Pancreas (tissue), 10 donors: ENCODE measurements at regions not wholly inside any gene's neighbourhood (a gene's known extent, or its start where the extent isn't known, plus 50 kb on each side); places are given as distances from the start of the nearest gene placed in this dataset.

Experiments used
- ATAC-seq, 4 donors: fragments of 200-7000 bp; cut with Tn5 transposase; one replicate each; pipeline versions ENCODE4 v1.8.0 to v1.9.1; 2020; ENCODE audit warnings: mild to moderate bottlenecking in 4 of 4, moderate library complexity in 4 of 4
- DNase-seq, 6 donors: peaks; one replicate each; pipeline ENCODE4 v3.0.0-alpha.2; 2020
- FAIRE-seq: peaks from 2 replicates; lab custom pipeline; 2012; peaks lifted over from hg19 to GRCh38; lab: Jason Lieb, UNC
- H3K27ac ChIP-seq, 4 donors: fragments of 200-600 bp; sonication (generic); 1 replicate in 3 of 4; 2 replicates in 1 of 4; pipeline versions ENCODE4 v1.5.0 to v1.8.0; 2020
- H3K27me3 ChIP-seq, 4 donors: fragments of 200-600 bp; one replicate each; pipeline ENCODE4 v1.8.0; 2021
- H3K36me3 ChIP-seq, 3 donors: fragments of 200-600 bp; sonication (generic) in 1 of 3; one replicate each; pipeline versions ENCODE4 v1.5.0 to v1.8.0; 2020 to 2021
- H3K4me1 ChIP-seq, 3 donors: fragments of 200-600 bp; one replicate each; pipeline ENCODE4 v1.8.0; 2021
- H3K4me3 ChIP-seq, 4 donors: fragments of 200-600 bp; sonication (generic) in 2 of 4; one replicate each; pipeline versions ENCODE4 v1.5.0 to v1.8.0; 2020 to 2021
- H3K9me3 ChIP-seq, 4 donors: fragments of 200-600 bp; one replicate each; pipeline ENCODE4 v1.8.0; 2021
- CTCF ChIP-seq, 4 donors: fragments of 200-600 bp; sonication (generic) in 3 of 4; IDR thresholded peaks; one replicate each; pipeline versions ENCODE4 v1.5.0 to v1.8.0; 2021; ENCODE audit warnings: antibody characterized with exemption in 4 of 4
- WGBS, 2 donors: extraction: QIAGEN DNeasy Blood & Tissue Kit; methylation state at CpG; one replicate each; pipeline ENCODE4 v1.1.7; 2013; 5-methylcytosine and 5-hydroxymethylcytosine counted together
- intact Hi-C, 3 donors: fragments of 100-400 bp; cut with DNase I; formaldehyde crosslinking; loops; one replicate each; pipeline versions ENCODE4 v1.11.1 to v1.14.2; 2022
- donor health status: healthy with polysubstance abuse.
- donor health status: DM: no; HTN: no; CAD: no; lungs with moderate emphysema.
- donor health status: DM: no; HTN: no; CAD: no.
- donor health status: control.
- donor health status: control.
- donor health status: Bipolar disorder and iron deficiency.
- donor health status: DM: yes; HTN: yes; CAD: no.
- donor health status: DM: no; HTN: no; CAD: no.
- donor health status: DM: no; HTN: no; CAD: no.
- donor health status: DM: yes; HTN: yes; CAD: no.

- H3K9me3 ChIP-seq = no peaks in the 10 kb centered on the region
- H3K27me3 ChIP-seq = peaks cover 0 to 3% (median 0%) of the 10 kb centered on the region in 4 donors
- WGBS, 2 donors = 63 to 76% methylated on average over 45 of the region's 45 CpGs
- H3K36me3 ChIP-seq = no peaks in the 10 kb centered on the region
- FAIRE-seq = no peak
- intact Hi-C loops = no loop called here
- no peak overlapping the region for H3K27ac ChIP-seq
- ATAC-seq = no peak
- DNase-seq = peak in 2 of 6 donors; percentile 44 to 60
- TF ChIP-seq CTCF (IDR thresholded peaks at IDR 0.05) = no peak
- H3K4me3 ChIP-seq = no peak overlapping the region
- no peaks in the 10 kb centered on the region for H3K4me1 ChIP-seq
Measured at GRCh38 chr18:79626905-79627749, 52.5 kb upstream of the CTDP1 start.

- 63 to 79% methylated on average over 19 of the region's 19 CpGs for WGBS, 2 donors
- H3K4me1 ChIP-seq = no peaks in the 10 kb centered on the region
- intact Hi-C loops = no loop called here
- no peak for TF ChIP-seq CTCF (IDR thresholded peaks at IDR 0.05)
- DNase-seq (peak in 1 of 6 donors; percentile 34), FAIRE-seq (no peak), ATAC-seq (no peak)
- H3K27ac ChIP-seq = no peak overlapping the region
- peaks cover 0 to 3% (median 0%) of the 10 kb centered on the region in 4 donors for H3K27me3 ChIP-seq
- H3K9me3 ChIP-seq = no peaks in the 10 kb centered on the region
- H3K4me3 ChIP-seq = no peak overlapping the region
- no peaks in the 10 kb centered on the region for H3K36me3 ChIP-seq
Measured at GRCh38 chr18:79627750-79628294, 51.8 kb upstream of the CTDP1 start.

- TF ChIP-seq CTCF (IDR thresholded peaks at IDR 0.05) = no peak
- intact Hi-C loops = no loop called here
Measured at GRCh38 chr18:79628416-79629248, 51.0 kb upstream of the CTDP1 start.

GRCh38 chr18:79629249-79629558 lies 50.4 kb upstream of the CTDP1 start:
- peak in 1 of 6 donors; percentile 31 for DNase-seq
- no peak for FAIRE-seq
- H3K4me1 ChIP-seq = no peaks in the 10 kb centered on the region
- H3K36me3 ChIP-seq = no peaks in the 10 kb centered on the region
- intact Hi-C loops = no loop called here
- WGBS, 2 donors = 55 to 63% methylated on average over 10 of the region's 10 CpGs
- no peak for ATAC-seq
- no peaks in the 10 kb centered on the region for H3K9me3 ChIP-seq
- peaks cover 0 to 3% (median 0%) of the 10 kb centered on the region in 4 donors for H3K27me3 ChIP-seq
- H3K4me3 ChIP-seq = no peak overlapping the region
- TF ChIP-seq CTCF (IDR thresholded peaks at IDR 0.05) = no peak
- H3K27ac ChIP-seq = no peak overlapping the region

More at GRCh38 chr18:79628416-79629248, 51.0 kb upstream of the CTDP1 start:
- DNase-seq (peak in 1 of 6 donors; percentile 49), FAIRE-seq (no peak), ATAC-seq (no peak)
- H3K4me3 ChIP-seq = no peak overlapping the region
- no peaks in the 10 kb centered on the region for H3K4me1 ChIP-seq
- H3K27me3 ChIP-seq = peaks cover 0 to 3% (median 0%) of the 10 kb centered on the region in 4 donors
- H3K36me3 ChIP-seq = no peaks in the 10 kb centered on the region
- WGBS, 2 donors = 64 to 67% methylated on average over 31 of the region's 31 CpGs
- no peaks in the 10 kb centered on the region for H3K9me3 ChIP-seq
- no peak overlapping the region for H3K27ac ChIP-seq
